ENCODE measurements at regions not wholly inside any gene's neighbourhood (a gene's known extent, or its start where the extent isn't known, plus 50 kb on each side); places are given as distances from the start of the nearest gene placed in this dataset.

DNA sequence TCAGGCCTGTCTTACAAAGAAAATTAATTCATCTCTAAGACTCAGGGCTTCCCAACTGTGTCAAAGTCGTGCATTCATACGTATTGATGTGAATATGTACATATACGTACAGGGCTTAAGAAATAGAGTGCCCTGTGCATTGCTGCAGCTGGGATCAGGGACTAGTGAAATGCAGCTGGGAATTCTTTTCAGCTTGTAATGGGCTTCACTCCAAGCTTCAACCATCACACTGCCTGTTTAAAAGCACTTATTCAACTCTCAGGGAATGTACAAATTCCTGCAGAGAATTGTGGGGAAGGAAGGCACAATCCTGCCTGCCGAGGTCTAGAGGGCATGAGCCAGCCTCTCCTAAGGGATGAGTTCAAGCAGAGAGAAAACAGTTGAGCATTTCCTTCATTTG lies 59.6 kb upstream of the MAN2A1 start:
- TF ChIP-seq, protein P1, sequence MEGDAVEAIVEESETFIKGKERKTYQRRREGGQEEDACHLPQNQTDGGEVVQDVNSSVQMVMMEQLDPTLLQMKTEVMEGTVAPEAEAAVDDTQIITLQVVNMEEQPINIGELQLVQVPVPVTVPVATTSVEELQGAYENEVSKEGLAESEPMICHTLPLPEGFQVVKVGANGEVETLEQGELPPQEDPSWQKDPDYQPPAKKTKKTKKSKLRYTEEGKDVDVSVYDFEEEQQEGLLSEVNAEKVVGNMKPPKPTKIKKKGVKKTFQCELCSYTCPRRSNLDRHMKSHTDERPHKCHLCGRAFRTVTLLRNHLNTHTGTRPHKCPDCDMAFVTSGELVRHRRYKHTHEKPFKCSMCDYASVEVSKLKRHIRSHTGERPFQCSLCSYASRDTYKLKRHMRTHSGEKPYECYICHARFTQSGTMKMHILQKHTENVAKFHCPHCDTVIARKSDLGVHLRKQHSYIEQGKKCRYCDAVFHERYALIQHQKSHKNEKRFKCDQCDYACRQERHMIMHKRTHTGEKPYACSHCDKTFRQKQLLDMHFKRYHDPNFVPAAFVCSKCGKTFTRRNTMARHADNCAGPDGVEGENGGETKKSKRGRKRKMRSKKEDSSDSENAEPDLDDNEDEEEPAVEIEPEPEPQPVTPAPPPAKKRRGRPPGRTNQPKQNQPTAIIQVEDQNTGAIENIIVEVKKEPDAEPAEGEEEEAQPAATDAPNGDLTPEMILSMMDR (IDR thresholded peaks at IDR 0.05) = no peak
- TF ChIP-seq POLR2AphosphoS5 (IDR thresholded peaks at IDR 0.05) = no peak
- no peak for TF ChIP-seq POLR2A (IDR thresholded peaks at IDR 0.05)
